ENCODE measurements at regions not wholly inside any gene's neighbourhood (a gene's known extent, or its start where the extent isn't known, plus 50 kb on each side); places are given as distances from the start of the nearest gene placed in this dataset.

DNA sequence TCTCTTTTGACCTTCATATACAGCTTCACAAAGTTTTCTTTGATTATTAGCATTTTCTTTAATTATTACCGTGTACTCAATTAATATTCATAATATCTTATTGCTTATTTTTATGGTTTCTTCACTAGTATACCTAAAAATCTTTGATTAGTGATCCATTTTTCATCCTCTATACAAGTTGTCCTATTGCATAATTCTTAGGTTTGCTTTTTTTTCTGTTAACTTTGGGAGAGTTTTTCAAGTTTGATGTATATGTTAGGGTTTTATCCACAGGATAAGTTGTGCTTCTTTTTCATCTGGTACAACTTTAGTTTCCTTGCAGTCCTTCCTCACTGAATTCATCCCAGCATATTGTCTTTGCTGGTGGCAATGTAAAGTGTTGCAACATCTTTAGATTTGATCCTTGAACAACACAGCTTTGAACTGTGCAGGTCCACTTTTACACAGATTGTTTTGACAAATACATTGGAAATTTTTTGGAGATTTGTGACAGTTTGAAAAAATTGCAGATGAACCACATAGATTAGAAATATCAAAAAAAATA, 88.6 kb upstream of the NAV3 start:
- TF ChIP-seq, protein P1, sequence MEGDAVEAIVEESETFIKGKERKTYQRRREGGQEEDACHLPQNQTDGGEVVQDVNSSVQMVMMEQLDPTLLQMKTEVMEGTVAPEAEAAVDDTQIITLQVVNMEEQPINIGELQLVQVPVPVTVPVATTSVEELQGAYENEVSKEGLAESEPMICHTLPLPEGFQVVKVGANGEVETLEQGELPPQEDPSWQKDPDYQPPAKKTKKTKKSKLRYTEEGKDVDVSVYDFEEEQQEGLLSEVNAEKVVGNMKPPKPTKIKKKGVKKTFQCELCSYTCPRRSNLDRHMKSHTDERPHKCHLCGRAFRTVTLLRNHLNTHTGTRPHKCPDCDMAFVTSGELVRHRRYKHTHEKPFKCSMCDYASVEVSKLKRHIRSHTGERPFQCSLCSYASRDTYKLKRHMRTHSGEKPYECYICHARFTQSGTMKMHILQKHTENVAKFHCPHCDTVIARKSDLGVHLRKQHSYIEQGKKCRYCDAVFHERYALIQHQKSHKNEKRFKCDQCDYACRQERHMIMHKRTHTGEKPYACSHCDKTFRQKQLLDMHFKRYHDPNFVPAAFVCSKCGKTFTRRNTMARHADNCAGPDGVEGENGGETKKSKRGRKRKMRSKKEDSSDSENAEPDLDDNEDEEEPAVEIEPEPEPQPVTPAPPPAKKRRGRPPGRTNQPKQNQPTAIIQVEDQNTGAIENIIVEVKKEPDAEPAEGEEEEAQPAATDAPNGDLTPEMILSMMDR (IDR thresholded peaks at IDR 0.05) = no peak
- DNase-seq (ENCODE audit: low spot score) = no peak
- ATAC-seq (ENCODE audit: low FRiP score) = no peak

DNA sequence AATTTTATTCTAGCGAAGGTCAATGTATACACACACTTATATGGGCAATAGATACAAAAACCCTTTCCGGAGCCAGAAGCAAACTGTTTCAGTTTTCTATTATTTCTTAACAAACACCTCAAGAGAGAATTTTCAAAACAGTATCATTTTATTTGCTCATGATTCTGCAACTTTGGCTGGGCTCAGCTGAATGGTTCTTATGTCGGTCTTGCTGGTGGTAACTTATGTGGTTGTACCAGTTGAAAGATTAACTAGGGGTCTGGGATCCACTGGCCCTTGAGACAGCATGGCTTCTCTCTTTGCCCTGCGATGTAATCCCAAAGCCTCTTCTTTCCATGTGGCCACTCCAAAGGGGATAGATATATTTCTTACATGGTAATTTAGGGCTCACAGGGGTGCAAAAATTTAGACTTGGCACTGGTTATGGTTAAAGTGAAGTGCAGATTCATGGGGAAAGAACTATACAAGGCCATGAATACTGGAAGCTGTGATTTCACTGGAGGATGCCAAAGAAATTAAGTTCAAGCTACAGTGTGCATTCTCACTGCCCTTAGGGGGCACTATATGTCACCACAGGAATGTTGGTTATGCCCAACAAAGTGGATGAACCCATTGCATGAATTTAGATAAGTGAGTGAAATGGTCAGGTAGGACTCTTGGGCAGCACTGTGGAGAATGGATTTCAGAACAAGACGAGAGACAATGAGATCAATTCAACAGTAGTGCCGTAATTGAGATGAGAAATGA, 94.3 kb upstream of the NAV3 start:
- ATAC-seq (ENCODE audit: low FRiP score) (no peak), DNase-seq (ENCODE audit: low spot score) (no peak)
- TF ChIP-seq, protein P1 (IDR thresholded peaks at IDR 0.05) = no peak

DNA sequence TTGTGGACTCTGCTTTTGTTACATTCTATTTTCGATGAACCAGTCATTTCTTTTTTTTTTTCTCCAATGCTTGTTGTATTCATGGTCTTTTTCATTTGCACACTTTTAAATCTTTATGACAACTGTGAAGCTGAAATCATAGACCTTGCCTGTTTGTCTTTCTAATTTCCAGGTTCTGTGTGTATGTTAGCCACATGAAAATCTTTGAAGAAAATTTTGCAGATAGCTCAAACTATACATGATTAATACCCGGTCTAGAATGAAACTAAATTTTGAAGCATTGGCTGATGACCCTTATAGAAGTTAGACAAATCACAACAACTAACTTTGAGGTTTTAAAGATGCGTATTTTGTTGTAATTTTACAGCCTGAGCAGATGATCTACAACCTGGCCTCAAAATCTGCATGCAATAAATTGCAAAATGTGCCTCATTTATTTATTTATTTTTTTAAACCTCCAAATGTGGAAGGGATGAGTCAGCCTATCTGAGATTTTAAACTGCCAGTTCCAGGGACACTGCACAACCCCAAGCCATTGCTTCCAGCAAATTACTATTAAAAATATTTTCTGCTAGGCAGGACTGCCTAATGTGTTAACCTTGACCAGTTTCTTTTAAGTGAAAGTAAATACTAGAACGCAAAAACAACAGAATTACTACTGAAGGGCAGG, 96.3 kb upstream of the NAV3 start:
- TF ChIP-seq, protein P1 (IDR thresholded peaks at IDR 0.05) = no peak
- DNase-seq (ENCODE audit: low spot score) (no peak), ATAC-seq (ENCODE audit: low FRiP score) (no peak)

DNA sequence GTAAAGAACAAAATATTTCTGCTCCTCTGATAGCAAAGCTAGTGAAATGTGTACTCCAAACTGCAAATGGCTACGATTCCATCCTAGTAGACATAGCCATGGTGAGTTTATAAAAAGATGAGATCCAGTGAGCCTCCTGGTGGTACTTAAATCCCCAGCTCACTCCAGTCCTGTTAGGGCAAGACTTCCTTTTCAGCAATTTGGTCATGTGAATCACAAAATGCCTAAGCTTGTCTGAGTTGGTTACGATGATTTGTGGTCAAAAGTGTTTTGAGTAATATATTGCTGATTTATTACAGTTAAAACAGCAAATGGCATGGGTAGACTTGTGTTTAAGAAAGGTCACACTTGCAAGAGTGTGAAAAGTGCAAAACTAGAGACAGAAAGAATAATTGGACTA, 102.7 kb upstream of the NAV3 start:
- no peak for ATAC-seq (ENCODE audit: low FRiP score)
- TF ChIP-seq, protein P1 (IDR thresholded peaks at IDR 0.05) = no peak

DNA sequence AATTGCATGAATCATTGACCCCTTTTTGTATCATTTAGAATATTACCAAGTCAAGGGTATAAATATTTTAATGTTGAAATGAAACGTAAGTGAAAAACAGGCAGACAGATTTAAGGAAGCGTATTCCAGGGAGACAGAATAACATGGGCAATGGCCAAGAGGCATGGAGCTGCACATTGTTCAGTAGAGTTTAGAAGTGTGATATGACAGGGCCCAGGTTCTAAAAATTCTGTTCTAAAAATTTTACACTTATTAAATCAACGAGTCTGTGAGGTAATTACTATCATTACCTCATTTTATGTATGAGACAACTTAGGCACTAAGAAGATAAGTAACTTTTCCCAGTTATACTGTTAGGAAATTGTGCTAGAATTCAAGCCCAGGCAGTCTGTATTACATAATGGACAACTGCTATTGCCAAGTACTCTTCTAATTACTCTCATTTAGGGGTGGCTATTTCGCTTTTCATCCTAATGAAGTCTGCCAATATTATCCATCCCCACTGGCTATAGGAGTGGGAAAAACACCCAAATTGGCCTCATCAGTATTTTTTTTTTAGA, 103.2 kb upstream of the NAV3 start:
- DNase-seq (ENCODE audit: low spot score) (no peak), ATAC-seq (ENCODE audit: low FRiP score) (no peak)

More for the DNA sequence above, 102.7 kb upstream of the NAV3 start:
- DNase-seq (ENCODE audit: low spot score) = no peak

DNA sequence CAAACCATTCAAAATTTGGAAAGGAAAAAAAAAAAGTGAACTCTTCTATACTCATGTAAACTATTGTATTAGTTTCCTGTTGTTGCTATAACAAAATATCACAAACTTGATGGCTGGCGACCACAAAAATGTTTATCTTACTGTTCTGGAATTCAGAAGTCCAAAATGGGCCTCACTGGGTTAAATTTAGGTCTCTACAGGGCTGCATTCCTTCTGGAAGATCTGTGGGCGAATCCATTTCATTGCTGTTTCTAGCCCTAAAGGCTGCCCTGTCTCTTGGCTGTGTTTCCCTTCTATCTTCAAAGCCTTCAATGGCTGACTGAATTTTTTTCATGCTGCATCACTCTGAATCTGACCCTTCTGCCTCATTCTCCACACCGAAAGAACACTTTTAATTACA, 105.1 kb upstream of the NAV3 start:
- TF ChIP-seq, protein P1 (IDR thresholded peaks at IDR 0.05) = no peak
- DNase-seq (ENCODE audit: low spot score) (no peak), ATAC-seq (ENCODE audit: low FRiP score) (no peak)

More for the DNA sequence above, 103.2 kb upstream of the NAV3 start:
- TF ChIP-seq, protein P1 (IDR thresholded peaks at IDR 0.05) = no peak

Measured in omental fat pad (tissue), 3 donors.